Activated CD4-positive, alpha-beta T cell treated with anti-CD3 and anti-CD28 coated beads for 24 hours (primary cell): ENCODE measurements at regions not wholly inside any gene's neighbourhood (a gene's known extent, or its start where the extent isn't known, plus 50 kb on each side); places are given as distances from the start of the nearest gene placed in this dataset.

ENCODE experiments used
- DNase-seq, 2 donors: peaks; one replicate each; pipeline ENCODE4 v3.0.0-alpha.2; 2020; ENCODE audit warnings: low read depth in 2 of 2

GRCh38 chr11:69931060-69931910 is 112.1 kb upstream of the FGF3 start:
- no peak for DNase-seq

- DNase-seq, result no peak
Observed at GRCh38 chr11:69931994-69932910, 113.0 kb upstream of the FGF3 start.

GRCh38 chr11:69934861-69935494 is 115.8 kb upstream of the FGF3 start:
- no peak for DNase-seq

- no peak for DNase-seq
Observed at GRCh38 chr11:69935941-69936505, 116.8 kb upstream of the FGF3 start.

GRCh38 chr11:69936771-69937170 is 117.6 kb upstream of the FGF3 start:
- no peak for DNase-seq

GRCh38 chr11:69938206-69938605 is 119.0 kb upstream of the FGF3 start:
- DNase-seq, result no peak

- DNase-seq, result no peak
Observed at GRCh38 chr11:69939551-69940245, 120.5 kb upstream of the FGF3 start.

GRCh38 chr11:69940246-69940610 is 121.0 kb upstream of the FGF3 start:
- no peak for DNase-seq

GRCh38 chr11:69941546-69942332 is 122.5 kb upstream of the FGF3 start:
- no peak for DNase-seq

GRCh38 chr11:69942333-69942820 is 123.2 kb upstream of the FGF3 start:
- no peak for DNase-seq

GRCh38 chr11:69943066-69943465 is 123.8 kb upstream of the FGF3 start:
- no peak for DNase-seq

- DNase-seq, result no peak
Observed at GRCh38 chr11:69943506-69943905, 124.3 kb upstream of the FGF3 start.

GRCh38 chr11:69944146-69944795 is 125.1 kb upstream of the FGF3 start:
- no peak for DNase-seq

- DNase-seq, result no peak
Observed at GRCh38 chr11:69945157-69945556, 125.9 kb upstream of the FGF3 start.

- DNase-seq, result no peak
Observed at GRCh38 chr11:69947059-69947792, 128.0 kb upstream of the FGF3 start.

- DNase-seq, result no peak
Observed at GRCh38 chr11:69947793-69948255, 128.6 kb upstream of the FGF3 start.

GRCh38 chr11:69948256-69949141 is 129.3 kb upstream of the FGF3 start:
- DNase-seq, result no peak

GRCh38 chr11:69949327-69949726 is 128.8 kb upstream of the ANO1 start:
- no peak for DNase-seq
